ENCODE measurements at regions not wholly inside any gene's neighbourhood (a gene's known extent, or its start where the extent isn't known, plus 50 kb on each side); places are given as distances from the start of the nearest gene placed in this dataset.
"Not testable (repeated sequence)": the region's sequence is repeated elsewhere in the genome, so short reads cannot be mapped to it uniquely, and the experiment has no call there.

GRCh38 chr6:5836597-5836996 is 170.1 kb downstream of the NRN1 start:
- not testable (repeated sequence) for DNase-seq

GRCh38 chr6:5833120-5833519 is 173.6 kb downstream of the NRN1 start:
- DNase-seq = no peak

GRCh38 chr6:5832668-5833067 is 174.1 kb downstream of the NRN1 start:
- DNase-seq = no peak

- peak; percentile 29 for DNase-seq
Measured at GRCh38 chr6:5831219-5831862, 175.4 kb downstream of the NRN1 start.

- no peak for DNase-seq
Measured at GRCh38 chr6:5828296-5828695, 178.4 kb downstream of the NRN1 start.

- no peak for DNase-seq
Measured at GRCh38 chr6:5827056-5827904, 179.4 kb downstream of the NRN1 start.

GRCh38 chr6:5824382-5824983 is 182.2 kb downstream of the NRN1 start:
- not testable (repeated sequence) for DNase-seq

Data from activated naive CD4-positive, alpha-beta T cell treated with Interleukin-2 at 50 U/mL for 16 hours (primary cell).